ENCODE measurements at regions not wholly inside any gene's neighbourhood (a gene's known extent, or its start where the extent isn't known, plus 50 kb on each side); places are given as distances from the start of the nearest gene placed in this dataset.

DNA sequence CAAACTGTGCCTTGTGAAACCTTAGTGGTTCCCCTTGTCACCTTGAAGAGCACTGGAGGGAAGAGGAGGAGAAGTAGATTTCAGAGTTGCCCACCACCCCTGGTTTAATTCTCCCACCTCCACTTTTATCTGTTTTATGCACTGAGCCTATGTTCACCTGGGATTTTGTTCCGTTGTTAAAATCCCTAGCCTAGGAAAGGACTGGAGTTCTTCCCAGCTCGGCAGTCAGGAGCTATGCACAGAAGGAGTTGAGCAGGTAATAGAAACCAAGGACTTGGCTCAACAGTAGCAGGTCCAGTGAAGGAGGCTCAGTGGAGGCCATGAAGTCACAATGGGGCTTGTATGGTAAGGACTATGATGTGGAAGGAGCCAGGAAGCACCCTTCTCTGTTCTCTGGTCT lies 182.4 kb upstream of the ADRA1D start:
- no peak for TF ChIP-seq PBX3 (IDR thresholded peaks at IDR 0.05)
- TF ChIP-seq EP300 (IDR thresholded peaks at IDR 0.05) = no peak
- no peak for TF ChIP-seq CTCF (IDR thresholded peaks at IDR 0.05)
- no peak for TF ChIP-seq REST (IDR thresholded peaks at IDR 0.05)
- no peak for TF ChIP-seq MAX (IDR thresholded peaks at IDR 0.05)
- TF ChIP-seq ZFP36 (IDR thresholded peaks at IDR 0.05; ENCODE audit: borderline replicate concordance, partially characterized antibody) = no peak
- TF ChIP-seq ESRRA (IDR thresholded peaks at IDR 0.05; ENCODE audit: borderline replicate concordance, low read length) = no peak

Measured in A549 (cell line).